ENCODE measurements at regions not wholly inside any gene's neighbourhood (a gene's known extent, or its start where the extent isn't known, plus 50 kb on each side); places are given as distances from the start of the nearest gene placed in this dataset.

GRCh38 chr3:117681619-117682018, 972.0 kb downstream of the TUSC7 start:
- H3K4me3 ChIP-seq: no peak overlapping the region
- no peaks in the 10 kb centered on the region for H3K9me3 ChIP-seq
- 68 to 90% (median 80%) methylated on average over 2 of the region's 2 CpGs for WGBS, 5 donors
- intact Hi-C loops (cut with DNase I; ENCODE audit: low total_unique reads): no loop called here
- no peaks in the 10 kb centered on the region for H3K27me3 ChIP-seq
- no peaks in the 10 kb centered on the region for H3K4me1 ChIP-seq
- TF ChIP-seq POLR2A (IDR thresholded peaks at IDR 0.05) (no peak), EP300 (IDR thresholded peaks at IDR 0.05) (no peak), CTCF (IDR thresholded peaks at IDR 0.05) (no peak), POLR2AphosphoS5 (IDR thresholded peaks at IDR 0.05) (no peak)
- H3K36me3 ChIP-seq: no peaks in the 10 kb centered on the region
- H3K27ac ChIP-seq: no peak overlapping the region
- no peak for DNase-seq

DNA sequence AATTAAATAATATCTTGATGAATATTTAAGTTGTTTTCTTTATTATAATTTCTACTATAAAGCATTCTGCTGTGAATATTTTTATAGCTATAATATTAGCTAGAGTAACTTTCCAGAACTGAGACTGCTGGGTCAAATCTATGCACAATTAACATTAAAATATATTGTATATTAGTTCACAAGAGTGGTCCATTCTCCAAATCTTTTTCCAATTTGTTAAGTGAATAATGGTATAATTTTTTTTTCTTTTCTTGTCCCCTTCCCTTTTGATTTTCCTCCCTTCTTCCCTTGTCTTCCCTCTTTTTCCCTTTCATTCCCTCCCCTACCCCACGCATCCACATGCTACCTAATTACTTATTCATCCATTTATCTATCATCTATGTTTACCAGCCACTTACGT, 977.5 kb downstream of the TUSC7 start:
- H3K4me1 ChIP-seq: no peaks in the 10 kb centered on the region
- no peak overlapping the region for H3K27ac ChIP-seq
- H3K9me3 ChIP-seq: no peaks in the 10 kb centered on the region
- H3K27me3 ChIP-seq: no peaks in the 10 kb centered on the region
- intact Hi-C loops (cut with DNase I; ENCODE audit: low total_unique reads): no loop called here
- TF ChIP-seq POLR2A (IDR thresholded peaks at IDR 0.05): no peak
- no peak for TF ChIP-seq EP300 (IDR thresholded peaks at IDR 0.05)
- TF ChIP-seq POLR2AphosphoS5 (IDR thresholded peaks at IDR 0.05): no peak
- no peak for TF ChIP-seq CTCF (IDR thresholded peaks at IDR 0.05)
- no peak for DNase-seq
- WGBS, 5 donors: 66 to 89% (median 71%) methylated on average over 2 of the region's 2 CpGs
- H3K36me3 ChIP-seq: no peaks in the 10 kb centered on the region
- H3K4me3 ChIP-seq: no peak overlapping the region

- no peak overlapping the region for H3K27ac ChIP-seq
- 30 to 55% (median 38%) methylated on average over 3 of the region's 3 CpGs for WGBS, 5 donors
- intact Hi-C loops (cut with DNase I; ENCODE audit: low total_unique reads): no loop called here
Observed at GRCh38 chr3:117688583-117688982, 979.0 kb downstream of the TUSC7 start.

DNA sequence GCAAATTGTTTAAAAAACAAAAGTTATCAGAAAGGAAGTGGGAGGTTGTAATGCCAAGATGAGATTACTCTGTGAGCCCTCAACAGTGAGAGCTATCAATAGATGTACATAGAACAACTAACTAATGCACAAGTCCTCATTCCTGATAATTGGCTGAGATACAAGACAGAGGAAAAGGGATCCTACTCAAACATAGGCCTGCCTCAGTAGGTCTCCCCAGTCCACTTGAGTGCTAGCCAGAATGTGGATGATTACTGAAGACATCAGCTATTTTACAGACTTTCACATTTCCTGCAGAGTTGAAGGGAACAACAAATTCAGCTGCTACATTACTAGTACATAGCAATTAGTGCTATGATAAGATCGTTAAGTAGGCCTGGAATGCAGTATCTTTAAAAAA, 981.9 kb downstream of the TUSC7 start:
- Histone ChIP-seq H3K36me3 (no peaks in the 10 kb centered on the region), H3K4me3 (no peak overlapping the region), H3K27ac (no peak overlapping the region), H3K27me3 (no peaks in the 10 kb centered on the region), H3K9me3 (no peaks in the 10 kb centered on the region), H3K4me1 (no peaks in the 10 kb centered on the region)
- DNase-seq: no peak
- TF ChIP-seq POLR2AphosphoS5 (IDR thresholded peaks at IDR 0.05): no peak
- no peak for TF ChIP-seq EP300 (IDR thresholded peaks at IDR 0.05)
- no peak for TF ChIP-seq CTCF (IDR thresholded peaks at IDR 0.05)
- no peak for TF ChIP-seq POLR2A (IDR thresholded peaks at IDR 0.05)
- intact Hi-C loops (cut with DNase I; ENCODE audit: low total_unique reads): no loop called here
- WGBS, 5 donors: 73 to 85% (median 83%) methylated on average over 1 of the region's 1 CpG

More at GRCh38 chr3:117688583-117688982, 979.0 kb downstream of the TUSC7 start:
- no peaks in the 10 kb centered on the region for H3K27me3 ChIP-seq
- DNase-seq: peak in 1 of 2 donors; percentile 35
- no peaks in the 10 kb centered on the region for H3K9me3 ChIP-seq
- H3K4me3 ChIP-seq: no peak overlapping the region
- TF ChIP-seq CTCF (IDR thresholded peaks at IDR 0.05) (no peak), EP300 (IDR thresholded peaks at IDR 0.05) (no peak), POLR2A (IDR thresholded peaks at IDR 0.05) (no peak), POLR2AphosphoS5 (IDR thresholded peaks at IDR 0.05) (no peak)
- no peaks in the 10 kb centered on the region for H3K36me3 ChIP-seq
- H3K4me1 ChIP-seq: no peaks in the 10 kb centered on the region
